HG03432 (cell line): ENCODE measurements at regions not wholly inside any gene's neighbourhood (a gene's known extent, or its start where the extent isn't known, plus 50 kb on each side); places are given as distances from the start of the nearest gene placed in this dataset.
"Not testable (repeated sequence)": the region's sequence is repeated elsewhere in the genome, so short reads cannot be mapped to it uniquely, and the experiment has no call there.

Experiments
- ATAC-seq: cut with Tn5 transposase; IDR thresholded peaks from one replicate; pipeline ENCODE4 v1.9.1; 2021; ENCODE audit warnings: mild to moderate bottlenecking, moderate library complexity; ENCODE audit not compliant: unreplicated experiment

GRCh38 chr2:116318551-116318950 is 1495.9 kb upstream of the DDX18 start:
- ATAC-seq: not testable (repeated sequence)

GRCh38 chr2:116319001-116319400 is 1495.5 kb upstream of the DDX18 start:
- no peak for ATAC-seq

GRCh38 chr2:116319935-116320334 is 1494.6 kb upstream of the DDX18 start:
- ATAC-seq: no peak

GRCh38 chr2:116329280-116329679 is 1485.2 kb upstream of the DDX18 start:
- ATAC-seq: no peak

- ATAC-seq: no peak
These were observed 1473.8 kb upstream of the DDX18 start for GRCh38 chr2:116340690-116341089.

- no peak for ATAC-seq
These were observed 1448.3 kb upstream of the DDX18 start for GRCh38 chr2:116366212-116366611.

GRCh38 chr2:116378786-116379185 is 1435.7 kb upstream of the DDX18 start:
- ATAC-seq: no peak

- ATAC-seq: no peak
These were observed 1403.3 kb upstream of the DDX18 start for GRCh38 chr2:116411211-116411610.

GRCh38 chr2:116413659-116414058 is 1400.8 kb upstream of the DDX18 start:
- no peak for ATAC-seq

GRCh38 chr2:116416731-116417377 is 1397.6 kb upstream of the DDX18 start:
- ATAC-seq: no peak

GRCh38 chr2:116435648-116436047 is 1378.8 kb upstream of the DDX18 start:
- ATAC-seq: no peak

- ATAC-seq: no peak
These were observed 1374.3 kb upstream of the DDX18 start for GRCh38 chr2:116440104-116440653.

- ATAC-seq: no peak
These were observed 1372.1 kb upstream of the DDX18 start for GRCh38 chr2:116442418-116442817.

- ATAC-seq: no peak
These were observed 1370.1 kb upstream of the DDX18 start for GRCh38 chr2:116444256-116444872.

- ATAC-seq: no peak
These were observed 1363.5 kb upstream of the DDX18 start for GRCh38 chr2:116450990-116451389.

- ATAC-seq: no peak
These were observed 1361.8 kb upstream of the DDX18 start for GRCh38 chr2:116452651-116453050.

GRCh38 chr2:116456429-116456828 is 1358.1 kb upstream of the DDX18 start:
- ATAC-seq: no peak

- no peak for ATAC-seq
These were observed 1347.2 kb upstream of the DDX18 start for GRCh38 chr2:116467243-116467642.

- no peak for ATAC-seq
These were observed 1337.3 kb upstream of the DDX18 start for GRCh38 chr2:116477229-116477628.

GRCh38 chr2:116487336-116487735 is 1327.2 kb upstream of the DDX18 start:
- ATAC-seq: no peak

- no peak for ATAC-seq
These were observed 1325.2 kb upstream of the DDX18 start for GRCh38 chr2:116489292-116489691.

GRCh38 chr2:116489944-116490343 is 1324.5 kb upstream of the DDX18 start:
- no peak for ATAC-seq
